Breast epithelium (tissue), 3 donors: ENCODE measurements at regions not wholly inside any gene's neighbourhood (a gene's known extent, or its start where the extent isn't known, plus 50 kb on each side); places are given as distances from the start of the nearest gene placed in this dataset.

Experiments
- CTCF ChIP-seq, 3 donors: fragments of 450-650 bp; IDR thresholded peaks; one replicate each; pipeline ENCODE4 v1.5.1; 2016 to 2017; ENCODE audit warnings: antibody characterized with exemption in 3 of 3, mild to moderate bottlenecking in 3 of 3, moderate library complexity in 3 of 3
- POLR2A ChIP-seq: fragments of 450-650 bp; IDR thresholded peaks from one replicate; pipeline ENCODE4 v1.6.1; 2016; ENCODE audit warnings: antibody characterized with exemption, mild to moderate bottlenecking, moderate library complexity
- POLR2AphosphoS5 ChIP-seq, 3 donors: sonication (generic); formaldehyde crosslinking; IDR thresholded peaks; one replicate each; pipeline ENCODE4 v1.6.1; 2017; ENCODE audit warnings: antibody characterized with exemption in 3 of 3

- no peak for TF ChIP-seq POLR2AphosphoS5 (IDR thresholded peaks at IDR 0.05)
- TF ChIP-seq CTCF (IDR thresholded peaks at IDR 0.05): no peak
- no peak for TF ChIP-seq POLR2A
These were observed 1534.3 kb downstream of the MAT2B start for GRCh38 chr5:165039748-165040147.
